ENCODE measurements at regions not wholly inside any gene's neighbourhood (a gene's known extent, or its start where the extent isn't known, plus 50 kb on each side); places are given as distances from the start of the nearest gene placed in this dataset.

DNA sequence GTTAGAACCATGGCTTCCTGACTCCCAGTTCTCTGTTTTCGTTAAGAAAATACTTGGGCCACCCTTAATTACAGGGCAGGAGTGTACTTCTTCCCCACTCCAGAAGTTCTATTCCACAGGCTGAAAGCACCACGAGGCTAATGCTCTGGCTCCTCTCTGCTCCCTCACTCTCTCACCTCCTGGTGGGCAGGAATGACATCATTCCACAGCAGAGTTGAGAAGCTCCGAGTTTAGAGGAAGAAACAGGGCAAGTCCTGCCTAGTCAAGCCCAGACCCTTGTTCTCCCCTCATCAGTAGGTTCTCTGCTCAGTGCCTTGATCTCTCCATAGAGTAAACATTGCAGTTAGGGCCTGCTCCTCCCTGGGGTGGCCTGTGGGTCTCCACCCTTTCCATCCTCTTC lies 343.8 kb upstream of the CLNK start:
- TF ChIP-seq, protein P1, sequence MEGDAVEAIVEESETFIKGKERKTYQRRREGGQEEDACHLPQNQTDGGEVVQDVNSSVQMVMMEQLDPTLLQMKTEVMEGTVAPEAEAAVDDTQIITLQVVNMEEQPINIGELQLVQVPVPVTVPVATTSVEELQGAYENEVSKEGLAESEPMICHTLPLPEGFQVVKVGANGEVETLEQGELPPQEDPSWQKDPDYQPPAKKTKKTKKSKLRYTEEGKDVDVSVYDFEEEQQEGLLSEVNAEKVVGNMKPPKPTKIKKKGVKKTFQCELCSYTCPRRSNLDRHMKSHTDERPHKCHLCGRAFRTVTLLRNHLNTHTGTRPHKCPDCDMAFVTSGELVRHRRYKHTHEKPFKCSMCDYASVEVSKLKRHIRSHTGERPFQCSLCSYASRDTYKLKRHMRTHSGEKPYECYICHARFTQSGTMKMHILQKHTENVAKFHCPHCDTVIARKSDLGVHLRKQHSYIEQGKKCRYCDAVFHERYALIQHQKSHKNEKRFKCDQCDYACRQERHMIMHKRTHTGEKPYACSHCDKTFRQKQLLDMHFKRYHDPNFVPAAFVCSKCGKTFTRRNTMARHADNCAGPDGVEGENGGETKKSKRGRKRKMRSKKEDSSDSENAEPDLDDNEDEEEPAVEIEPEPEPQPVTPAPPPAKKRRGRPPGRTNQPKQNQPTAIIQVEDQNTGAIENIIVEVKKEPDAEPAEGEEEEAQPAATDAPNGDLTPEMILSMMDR (IDR thresholded peaks at IDR 0.05) = no peak
- no peak for TF ChIP-seq POLR2A (IDR thresholded peaks at IDR 0.05)

All from adrenal gland (tissue), 5 donors.